ENCODE measurements at regions not wholly inside any gene's neighbourhood (a gene's known extent, or its start where the extent isn't known, plus 50 kb on each side); places are given as distances from the start of the nearest gene placed in this dataset.

- TF ChIP-seq CTCF (IDR thresholded peaks at IDR 0.05): no peak
- ATAC-seq (ENCODE audit: insufficient number of reproducible peaks, low FRiP score, low read depth) (no peak), DNase-seq (ENCODE audit: low spot score) (no peak)
- Histone ChIP-seq H3K4me1 (ENCODE audit: control insufficient read depth in 1 of 2, low read depth in 2 of 2) (no peaks in the 10 kb centered on the region), H3K4me3 (no peak overlapping the region), H3K9me3 (no peaks in the 10 kb centered on the region), H3K36me3 (no peaks in the 10 kb centered on the region), H3K27ac (no peak overlapping the region), H3K27me3 (replicated peaks; ENCODE audit: insufficient read depth) (no peaks in the 10 kb centered on the region)
Observed at GRCh38 chr22:44557064-44557748, 59.2 kb upstream of the RTL6 start.

DNA sequence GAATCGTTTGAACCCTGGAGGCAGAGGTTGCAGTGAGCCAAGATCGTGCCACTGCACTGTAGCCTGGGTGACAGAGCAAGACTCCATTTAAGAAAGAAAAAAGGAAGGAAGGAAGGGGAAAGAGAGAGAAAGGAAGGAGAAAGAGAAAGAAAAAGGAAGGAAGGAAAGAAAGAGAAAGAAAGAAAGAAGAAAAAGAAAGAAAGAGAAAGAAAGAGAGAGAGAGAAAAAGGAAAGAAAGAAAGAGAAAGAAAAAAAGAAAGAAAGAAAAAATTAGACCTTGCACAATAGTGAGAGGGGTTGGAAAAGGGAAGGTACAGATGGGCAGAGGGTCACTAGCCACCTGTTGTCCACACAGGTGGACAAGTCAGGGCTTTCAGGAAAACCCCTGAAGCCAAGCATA lies 57.6 kb upstream of the RTL6 start:
- TF ChIP-seq CTCF (IDR thresholded peaks at IDR 0.05): no peak
- no peaks in the 10 kb centered on the region for H3K36me3 ChIP-seq
- ATAC-seq (ENCODE audit: insufficient number of reproducible peaks, low FRiP score, low read depth): no peak

GRCh38 chr22:44555046-44555445 lies 57.0 kb upstream of the RTL6 start:
- no peak for ATAC-seq (ENCODE audit: insufficient number of reproducible peaks, low FRiP score, low read depth)
- H3K4me3 ChIP-seq: no peak overlapping the region
- DNase-seq (ENCODE audit: low spot score): no peak
- no peaks in the 10 kb centered on the region for H3K9me3 ChIP-seq
- no peaks in the 10 kb centered on the region for H3K27me3 ChIP-seq (replicated peaks; ENCODE audit: insufficient read depth)
- TF ChIP-seq CTCF (IDR thresholded peaks at IDR 0.05): no peak
- no peaks in the 10 kb centered on the region for H3K36me3 ChIP-seq
- H3K27ac ChIP-seq: no peak overlapping the region
- H3K4me1 ChIP-seq (ENCODE audit: control insufficient read depth in 1 of 2, low read depth in 2 of 2): no peaks in the 10 kb centered on the region

More for the DNA sequence above, 57.6 kb upstream of the RTL6 start:
- DNase-seq (ENCODE audit: low spot score): no peak
- no peak overlapping the region for H3K4me3 ChIP-seq
- H3K4me1 ChIP-seq (ENCODE audit: control insufficient read depth in 1 of 2, low read depth in 2 of 2): no peaks in the 10 kb centered on the region
- H3K9me3 ChIP-seq: no peaks in the 10 kb centered on the region
- no peaks in the 10 kb centered on the region for H3K27me3 ChIP-seq (replicated peaks; ENCODE audit: insufficient read depth)
- no peak overlapping the region for H3K27ac ChIP-seq

DNA sequence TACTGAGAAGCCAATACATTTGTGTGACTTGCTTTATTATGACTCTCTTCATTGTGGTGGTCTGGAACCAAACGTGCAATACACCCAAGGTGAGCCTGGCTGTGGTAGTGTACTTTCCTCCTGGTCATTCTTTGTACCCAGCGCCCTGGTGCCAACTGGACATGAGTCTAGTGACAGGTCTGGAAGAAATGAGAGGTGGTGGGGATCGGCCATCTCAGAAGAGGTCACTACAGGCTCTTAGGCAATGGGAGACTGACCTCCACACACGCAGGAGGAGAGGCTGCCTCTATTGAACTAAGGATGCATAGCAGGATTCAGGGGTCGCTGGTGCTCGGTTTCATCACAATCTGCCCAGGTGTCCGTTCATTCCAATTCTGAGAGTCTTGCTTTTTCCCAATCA lies 56.4 kb upstream of the RTL6 start:
- Histone ChIP-seq H3K27me3 (replicated peaks; ENCODE audit: insufficient read depth) (no peaks in the 10 kb centered on the region), H3K27ac (no peak overlapping the region), H3K4me3 (no peak overlapping the region), H3K9me3 (no peaks in the 10 kb centered on the region), H3K36me3 (no peaks in the 10 kb centered on the region), H3K4me1 (ENCODE audit: control insufficient read depth in 1 of 2, low read depth in 2 of 2) (no peaks in the 10 kb centered on the region)
- ATAC-seq (ENCODE audit: insufficient number of reproducible peaks, low FRiP score, low read depth): no peak
- no peak for TF ChIP-seq CTCF (IDR thresholded peaks at IDR 0.05)
- no peak for DNase-seq (ENCODE audit: low spot score)

- TF ChIP-seq CTCF (IDR thresholded peaks at IDR 0.05): no peak
- Histone ChIP-seq H3K4me1 (ENCODE audit: control insufficient read depth in 1 of 2, low read depth in 2 of 2) (no peaks in the 10 kb centered on the region), H3K36me3 (no peaks in the 10 kb centered on the region), H3K27me3 (replicated peaks; ENCODE audit: insufficient read depth) (no peaks in the 10 kb centered on the region), H3K4me3 (peak overlapping the region; percentile 47), H3K27ac (no peak overlapping the region), H3K9me3 (no peaks in the 10 kb centered on the region)
- DNase-seq (ENCODE audit: low spot score): no peak
- no peak for ATAC-seq (ENCODE audit: insufficient number of reproducible peaks, low FRiP score, low read depth)
Observed at GRCh38 chr22:44550711-44551491, 52.9 kb upstream of the RTL6 start.
